ENCODE measurements at regions not wholly inside any gene's neighbourhood (a gene's known extent, or its start where the extent isn't known, plus 50 kb on each side); places are given as distances from the start of the nearest gene placed in this dataset.

- TF ChIP-seq CTCF (IDR thresholded peaks at IDR 0.05) (no peak), POLR2A (IDR thresholded peaks at IDR 0.05) (no peak)
These were observed 225.8 kb upstream of the SOX5 start for GRCh38 chr12:24175284-24175683.
